Left ventricle myocardium inferior (tissue), 1 donor: ENCODE measurements at regions not wholly inside any gene's neighbourhood (a gene's known extent, or its start where the extent isn't known, plus 50 kb on each side); places are given as distances from the start of the nearest gene placed in this dataset.

Experiments
- DNase-seq: peaks from one replicate; pipeline ENCODE4 v3.0.0-alpha.2; 2020
- H3K27ac ChIP-seq: fragments of 200-600 bp; replicated peaks from 2 replicates; pipeline ENCODE4 v1.8.0; 2021
- H3K27me3 ChIP-seq: fragments of 200-600 bp; 2 replicates; pipeline ENCODE4 v1.8.0; 2021; ENCODE audit warnings: low read depth
- H3K36me3 ChIP-seq: fragments of 200-600 bp; 2 replicates; pipeline ENCODE4 v1.8.0; 2021
- H3K4me1 ChIP-seq: fragments of 200-600 bp; 2 replicates; pipeline ENCODE4 v1.8.0; 2021
- H3K4me3 ChIP-seq: fragments of 200-600 bp; 2 replicates; pipeline ENCODE4 v1.8.0; 2021; ENCODE audit warnings: mild to moderate bottlenecking, moderate library complexity
- H3K9me3 ChIP-seq: fragments of 200-600 bp; replicated peaks from 2 replicates; pipeline ENCODE4 v1.8.0; 2021
- intact Hi-C: fragments of 100-400 bp; cut with micrococcal nuclease; formaldehyde crosslinking; loops from one replicate; pipeline ENCODE4 v1.11.0; 2022
- TF ChIP-seq, protein P1 (sequence below): fragments of 200-600 bp; IDR thresholded peaks from 2 replicates; pipeline ENCODE4 v1.8.0; 2021; ENCODE audit warnings: antibody characterized with exemption, mild to moderate bottlenecking, borderline replicate concordance
- donor health status: DM: no; HTN: yes; CAD: no; lungs with severe emphysema.

DNA sequence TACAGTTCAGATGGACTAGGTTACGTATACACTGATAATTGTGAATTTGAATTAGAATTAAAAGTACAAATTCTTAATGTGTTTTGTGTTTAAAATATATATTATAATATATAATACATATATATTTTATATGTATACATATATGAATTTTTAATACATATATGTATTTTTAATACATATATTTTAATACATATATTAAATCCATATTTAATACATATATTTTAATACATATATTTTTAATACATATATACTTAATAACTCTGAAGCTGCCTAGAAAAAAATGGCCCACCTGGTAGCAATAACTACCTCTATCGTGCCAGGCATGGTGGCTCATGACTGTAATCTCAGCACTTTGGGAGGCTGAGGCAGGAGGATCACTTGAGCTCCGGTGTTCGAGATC, 179.1 kb upstream of the SAMSN1 start:
- TF ChIP-seq, protein P1, sequence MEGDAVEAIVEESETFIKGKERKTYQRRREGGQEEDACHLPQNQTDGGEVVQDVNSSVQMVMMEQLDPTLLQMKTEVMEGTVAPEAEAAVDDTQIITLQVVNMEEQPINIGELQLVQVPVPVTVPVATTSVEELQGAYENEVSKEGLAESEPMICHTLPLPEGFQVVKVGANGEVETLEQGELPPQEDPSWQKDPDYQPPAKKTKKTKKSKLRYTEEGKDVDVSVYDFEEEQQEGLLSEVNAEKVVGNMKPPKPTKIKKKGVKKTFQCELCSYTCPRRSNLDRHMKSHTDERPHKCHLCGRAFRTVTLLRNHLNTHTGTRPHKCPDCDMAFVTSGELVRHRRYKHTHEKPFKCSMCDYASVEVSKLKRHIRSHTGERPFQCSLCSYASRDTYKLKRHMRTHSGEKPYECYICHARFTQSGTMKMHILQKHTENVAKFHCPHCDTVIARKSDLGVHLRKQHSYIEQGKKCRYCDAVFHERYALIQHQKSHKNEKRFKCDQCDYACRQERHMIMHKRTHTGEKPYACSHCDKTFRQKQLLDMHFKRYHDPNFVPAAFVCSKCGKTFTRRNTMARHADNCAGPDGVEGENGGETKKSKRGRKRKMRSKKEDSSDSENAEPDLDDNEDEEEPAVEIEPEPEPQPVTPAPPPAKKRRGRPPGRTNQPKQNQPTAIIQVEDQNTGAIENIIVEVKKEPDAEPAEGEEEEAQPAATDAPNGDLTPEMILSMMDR = no peak
- DNase-seq = no peak
- Histone ChIP-seq H3K36me3 (no peaks in the 10 kb centered on the region), H3K27me3 (no peaks in the 10 kb centered on the region), H3K4me3 (no peak overlapping the region), H3K4me1 (no peaks in the 10 kb centered on the region), H3K27ac (no peak overlapping the region), H3K9me3 (no peaks in the 10 kb centered on the region)
- intact Hi-C loops = no loop called here

DNA sequence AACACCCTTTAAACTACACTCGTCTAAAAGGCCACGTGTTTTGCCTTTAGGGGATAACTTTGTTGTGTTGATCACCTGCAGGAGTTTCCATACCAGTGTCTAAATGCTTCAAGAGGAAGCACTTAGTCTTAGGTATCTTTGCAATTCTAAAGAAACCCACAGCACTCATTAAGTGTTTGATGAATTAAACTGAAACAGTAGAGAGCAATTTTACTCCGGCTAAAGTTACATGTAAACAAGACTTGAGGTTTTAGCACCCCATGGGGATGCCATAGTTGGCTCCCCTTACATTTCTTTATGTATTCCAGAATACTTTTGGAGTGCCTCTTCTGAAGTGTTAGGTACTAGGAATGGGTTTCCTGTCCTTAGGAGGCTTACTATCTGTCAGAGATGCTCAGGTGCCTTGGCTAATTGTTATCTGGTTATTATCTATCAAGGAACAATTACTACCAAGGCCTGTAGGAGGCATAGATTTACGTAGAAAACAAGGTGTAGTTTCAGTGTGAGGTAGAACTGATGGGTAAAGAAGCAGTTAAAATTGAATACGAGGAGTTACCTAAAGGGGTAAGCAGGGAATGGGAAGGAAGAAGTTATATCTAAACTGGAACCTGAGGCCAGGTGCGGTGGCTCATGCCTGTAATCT, 176.8 kb upstream of the SAMSN1 start:
- no peak overlapping the region for H3K4me3 ChIP-seq
- no peak for DNase-seq
- no peaks in the 10 kb centered on the region for H3K36me3 ChIP-seq
- H3K4me1 ChIP-seq = no peaks in the 10 kb centered on the region
- no peaks in the 10 kb centered on the region for H3K27me3 ChIP-seq
- no peaks in the 10 kb centered on the region for H3K9me3 ChIP-seq
- H3K27ac ChIP-seq = no peak overlapping the region
- TF ChIP-seq, protein P1 = no peak
- intact Hi-C loops = no loop called here

DNA sequence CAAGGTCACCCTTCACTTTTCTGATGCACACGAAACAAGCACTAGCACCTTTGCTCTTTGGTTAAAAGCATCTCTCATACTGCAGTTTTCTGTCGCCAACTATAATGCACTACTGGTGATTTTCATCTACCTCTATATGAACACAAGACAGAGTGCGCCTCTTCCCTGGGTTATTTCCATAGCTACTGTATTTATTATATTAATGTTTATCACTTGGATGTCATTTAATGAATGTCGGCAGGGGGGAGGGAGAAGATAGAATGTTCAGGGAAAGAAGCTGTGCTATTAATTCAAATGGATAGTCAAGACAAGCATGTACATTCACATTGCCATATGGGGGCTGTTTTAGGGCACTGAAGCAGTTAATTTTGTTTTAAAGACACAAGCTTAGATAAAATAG, 174.1 kb upstream of the SAMSN1 start:
- Histone ChIP-seq H3K4me3 (no peak overlapping the region), H3K27ac (no peak overlapping the region), H3K27me3 (no peaks in the 10 kb centered on the region), H3K9me3 (no peaks in the 10 kb centered on the region), H3K36me3 (no peaks in the 10 kb centered on the region), H3K4me1 (no peaks in the 10 kb centered on the region)
- TF ChIP-seq, protein P1 = no peak
- no peak for DNase-seq
- intact Hi-C loops = no loop called here

DNA sequence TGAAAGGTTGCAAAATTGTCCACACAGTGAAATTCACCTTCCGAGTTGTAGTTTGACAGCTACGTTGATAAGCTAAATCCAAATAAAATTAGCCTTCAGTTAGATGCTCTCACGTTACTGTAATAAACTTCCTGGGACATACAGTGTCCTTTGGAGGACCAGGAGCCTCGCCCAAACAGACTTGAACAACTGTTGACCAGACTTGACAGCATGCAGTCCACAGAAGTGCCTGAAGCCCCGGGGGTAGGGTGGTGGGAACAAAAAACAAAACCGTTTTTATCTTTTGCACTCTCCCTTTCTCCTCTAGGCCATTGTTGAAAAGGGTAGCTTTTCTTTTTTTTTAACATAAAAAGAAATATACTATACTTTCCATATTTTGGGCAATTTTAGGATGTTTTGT, 172.8 kb upstream of the SAMSN1 start:
- no peak overlapping the region for H3K4me3 ChIP-seq
- intact Hi-C loops = no loop called here
- no peak overlapping the region for H3K27ac ChIP-seq
- H3K36me3 ChIP-seq = no peaks in the 10 kb centered on the region
- TF ChIP-seq, protein P1 = no peak
- DNase-seq = no peak
- no peaks in the 10 kb centered on the region for H3K27me3 ChIP-seq
- H3K4me1 ChIP-seq = no peaks in the 10 kb centered on the region
- no peaks in the 10 kb centered on the region for H3K9me3 ChIP-seq

DNA sequence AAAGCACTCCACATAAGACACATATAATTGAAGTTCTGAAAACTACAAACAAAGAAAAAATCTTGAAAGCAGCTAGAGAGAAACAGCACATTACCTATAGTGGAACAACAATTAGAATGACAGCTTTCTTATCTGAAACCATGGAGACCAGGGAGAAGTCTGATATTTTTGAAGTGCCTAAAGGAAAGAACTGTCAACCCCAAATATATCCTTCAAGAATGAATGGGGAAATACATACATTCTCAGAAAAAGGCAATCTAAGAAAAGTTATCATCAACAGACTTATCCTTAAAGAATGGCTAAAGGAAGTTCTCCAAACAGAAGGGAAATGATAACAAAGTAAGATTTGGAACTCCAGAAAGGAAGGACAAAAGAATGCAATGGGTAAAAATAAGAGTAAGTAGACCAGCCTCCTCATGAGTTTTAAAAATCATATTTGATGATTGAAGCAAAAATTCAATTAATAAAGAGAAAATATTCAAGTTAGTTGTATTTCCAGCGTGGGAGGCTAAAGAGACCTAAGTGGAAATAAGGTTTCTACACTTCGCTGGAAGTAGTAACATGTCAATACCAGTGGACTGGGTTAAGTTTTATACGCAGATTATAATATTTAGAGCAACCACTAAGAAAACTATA, 170.8 kb upstream of the SAMSN1 start:
- TF ChIP-seq, protein P1 = no peak
- no peak for DNase-seq
- Histone ChIP-seq H3K9me3 (peaks cover 20% of the 10 kb centered on the region), H3K4me1 (no peaks in the 10 kb centered on the region), H3K36me3 (no peaks in the 10 kb centered on the region), H3K27me3 (no peaks in the 10 kb centered on the region), H3K27ac (no peak overlapping the region), H3K4me3 (no peak overlapping the region)
- intact Hi-C loops = no loop called here
